ENCODE measurements at regions not wholly inside any gene's neighbourhood (a gene's known extent, or its start where the extent isn't known, plus 50 kb on each side); places are given as distances from the start of the nearest gene placed in this dataset.
"Not testable (repeated sequence)": the region's sequence is repeated elsewhere in the genome, so short reads cannot be mapped to it uniquely, and the experiment has no call there.

GRCh38 chr6:86602093-86602492 is 335.2 kb upstream of the HTR1E start:
- not testable (repeated sequence) for DNase-seq

DNA sequence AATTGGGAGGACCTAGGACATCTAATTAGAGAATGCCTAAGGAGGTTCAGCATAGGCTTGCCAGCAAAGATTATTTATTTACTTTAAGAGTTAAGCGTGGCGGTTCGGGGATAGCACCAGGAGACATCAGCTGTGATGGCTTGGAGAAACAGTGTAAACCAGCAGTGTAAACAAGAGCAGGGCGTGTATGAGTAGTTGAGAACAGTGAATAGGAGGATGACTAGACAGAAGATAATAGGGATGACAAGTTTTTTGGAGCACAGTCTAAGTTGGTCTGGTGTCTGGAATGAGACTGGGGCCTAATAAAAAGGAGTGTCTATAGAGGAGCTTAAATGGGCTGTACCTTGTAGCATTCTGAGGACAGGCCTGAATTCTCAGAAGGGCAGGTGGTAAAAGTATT is 338.4 kb upstream of the HTR1E start:
- not testable (repeated sequence) for DNase-seq

- no peak for DNase-seq
Observed at GRCh38 chr6:86595641-86596040, 341.7 kb upstream of the HTR1E start.

DNA sequence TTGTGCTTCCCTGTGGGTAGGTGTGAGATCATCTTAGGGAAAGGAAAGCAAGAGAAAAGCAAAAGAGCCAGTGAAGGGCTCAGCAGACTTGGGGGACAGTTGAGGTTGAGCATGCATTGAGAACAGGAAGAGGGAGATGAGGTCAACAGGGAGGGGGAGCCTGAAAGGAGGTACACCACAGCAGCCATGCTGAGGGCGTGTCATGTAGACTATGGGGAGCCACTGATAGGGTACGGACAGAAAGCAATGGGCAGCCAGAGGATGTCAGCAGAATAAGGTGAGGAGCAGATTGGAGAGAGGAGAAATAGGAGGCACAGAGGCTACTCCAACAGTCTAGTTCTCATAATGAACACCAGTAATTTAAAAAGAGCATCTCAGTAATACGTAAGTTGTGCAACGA is 351.1 kb upstream of the HTR1E start:
- DNase-seq, result no peak

GRCh38 chr6:86581833-86582232 is 355.5 kb upstream of the HTR1E start:
- no peak for DNase-seq

DNA sequence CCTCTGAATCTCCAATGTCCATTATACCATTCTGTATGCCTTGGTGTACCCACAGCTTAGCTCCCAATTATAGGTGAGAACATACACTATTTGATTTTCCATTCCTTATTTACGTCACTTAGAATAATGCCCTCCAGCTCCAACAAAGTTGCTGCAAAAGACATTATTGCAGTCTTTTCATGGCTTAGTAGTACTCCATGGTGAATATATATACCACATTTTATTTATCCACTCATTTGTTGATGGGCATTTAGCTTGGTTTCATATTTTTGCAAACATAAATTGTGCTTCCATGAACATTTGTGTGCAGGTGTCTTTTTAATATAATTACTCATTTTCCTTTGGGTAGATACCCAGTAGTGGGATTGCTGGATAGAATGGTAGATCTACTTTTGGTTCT is 374.1 kb upstream of the HTR1E start:
- DNase-seq, result no peak

- no peak for DNase-seq
Observed at GRCh38 chr6:86558318-86558717, 379.0 kb upstream of the HTR1E start.

DNA sequence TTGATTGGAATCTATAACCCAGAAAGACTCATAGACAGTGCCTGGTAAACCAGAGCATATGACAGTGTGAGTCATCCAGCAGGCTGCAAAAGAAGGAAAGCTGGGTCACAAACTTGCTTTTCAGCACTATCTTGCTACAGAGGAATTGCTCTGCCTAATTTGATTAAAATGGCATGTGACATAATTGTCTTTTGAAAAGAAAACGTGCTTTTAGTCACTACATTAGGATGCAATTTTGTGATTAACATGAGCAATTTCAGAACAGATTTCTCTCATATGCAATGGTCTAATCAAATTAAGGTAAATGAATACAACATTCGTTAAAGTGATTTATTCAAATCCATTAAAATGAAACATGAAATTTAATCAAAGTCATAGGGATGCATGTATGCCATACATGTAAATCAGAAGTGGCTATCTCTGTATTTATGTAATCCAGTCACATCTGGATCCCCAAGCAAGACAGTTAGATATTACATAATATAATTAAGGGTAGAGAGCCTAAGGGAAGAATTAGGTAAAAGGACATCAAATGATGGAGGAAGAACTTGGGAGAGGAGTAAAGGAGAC is 400.0 kb upstream of the HTR1E start:
- DNase-seq, result no peak

- DNase-seq, result no peak
Observed at GRCh38 chr6:86536121-86536520, 401.2 kb upstream of the HTR1E start.

- DNase-seq, result no peak
Observed at GRCh38 chr6:86535100-86535499, 402.2 kb upstream of the HTR1E start.

GRCh38 chr6:86529635-86530034 is 407.7 kb upstream of the HTR1E start:
- DNase-seq, result no peak

GRCh38 chr6:86526238-86526637 is 411.1 kb upstream of the HTR1E start:
- no peak for DNase-seq

- DNase-seq, result no peak
Observed at GRCh38 chr6:86516087-86516486, 421.2 kb upstream of the HTR1E start.

DNA sequence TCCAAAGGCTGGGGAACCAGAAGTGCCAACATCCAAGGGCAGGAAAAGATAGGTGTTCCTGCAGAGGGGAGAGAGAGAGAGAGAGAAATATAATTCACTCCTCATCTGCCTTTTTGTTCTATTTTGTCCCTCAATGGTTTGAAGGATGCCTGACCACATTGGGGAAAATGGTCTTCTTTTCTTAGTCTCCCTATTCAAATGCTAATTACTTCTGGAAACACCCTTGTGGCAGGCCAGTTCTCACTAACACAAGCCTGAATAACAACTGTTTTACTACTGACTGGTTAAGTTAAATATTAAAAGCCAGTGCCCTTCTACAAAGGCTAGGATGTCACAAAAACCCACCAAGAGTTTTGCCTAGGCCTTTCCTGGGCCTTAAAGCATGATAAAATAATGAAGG is 425.4 kb upstream of the HTR1E start:
- no peak for DNase-seq

- DNase-seq, result no peak
Observed at GRCh38 chr6:86508230-86508629, 429.1 kb upstream of the HTR1E start.

DNA sequence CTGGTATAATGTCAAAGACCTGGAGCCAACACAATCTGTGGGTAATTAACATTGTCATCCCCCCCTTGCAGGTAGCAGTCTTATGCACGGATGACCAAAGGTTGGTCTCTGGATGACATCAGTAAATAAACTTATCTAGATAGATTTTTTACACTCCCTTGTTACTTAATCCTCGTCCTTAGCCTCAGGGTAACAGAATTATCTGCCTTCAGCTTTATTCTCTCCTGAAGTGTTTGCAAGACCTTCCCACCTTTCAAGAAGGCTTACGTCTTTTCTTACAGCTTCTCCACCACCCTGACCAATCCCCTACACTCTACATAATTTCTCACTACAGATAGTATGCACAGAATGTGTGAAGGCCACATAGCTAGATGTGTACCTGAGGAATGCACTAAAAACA is 434.8 kb upstream of the HTR1E start:
- DNase-seq, result no peak

DNA sequence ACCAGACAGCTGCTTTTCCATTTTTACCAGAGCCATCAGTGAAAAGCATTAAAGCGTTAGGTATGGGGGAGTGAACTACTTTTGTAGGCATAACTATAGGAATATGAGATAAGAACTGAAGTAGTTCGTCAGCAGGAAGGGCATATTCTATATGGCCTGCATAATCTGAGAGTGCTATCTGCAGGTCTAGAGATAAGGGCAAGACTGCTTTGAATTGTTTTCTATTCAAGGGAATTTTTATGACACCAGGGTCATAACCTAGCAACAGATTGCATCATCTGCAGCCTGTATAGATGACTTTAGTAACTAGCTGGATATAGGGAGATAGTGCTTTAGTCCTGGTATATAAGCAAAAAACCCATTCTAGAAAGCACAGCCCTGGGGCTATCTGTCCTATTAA is 437.3 kb upstream of the HTR1E start:
- no peak for DNase-seq

- not testable (repeated sequence) for DNase-seq
Observed at GRCh38 chr6:86489042-86489441, 448.3 kb upstream of the HTR1E start.

DNA sequence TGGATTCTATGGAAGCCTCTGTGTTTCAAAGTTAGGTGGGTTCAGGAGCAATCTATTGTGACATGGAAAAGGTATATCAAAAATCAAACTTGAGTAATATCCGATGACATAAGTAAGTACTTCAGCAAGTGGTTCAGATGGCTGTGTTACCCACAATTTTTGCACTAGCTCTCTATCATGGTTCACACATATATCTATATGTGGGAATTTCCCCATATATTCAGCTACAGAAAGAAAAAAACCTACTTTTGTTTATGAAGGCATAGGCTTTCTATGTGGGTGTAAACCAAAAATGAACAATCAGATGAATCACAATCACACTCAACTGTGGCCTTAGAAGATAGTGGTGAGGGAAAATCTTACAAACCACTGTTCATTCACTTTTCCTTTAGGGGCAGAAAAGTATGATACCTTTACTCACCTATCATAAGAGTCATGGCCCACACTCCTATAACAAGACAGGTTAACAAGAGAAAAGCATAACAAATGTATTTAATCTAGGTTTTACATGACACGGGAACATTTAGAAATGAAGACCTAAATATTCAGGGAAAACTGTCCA is 449.6 kb upstream of the HTR1E start:
- no peak for DNase-seq

DNA sequence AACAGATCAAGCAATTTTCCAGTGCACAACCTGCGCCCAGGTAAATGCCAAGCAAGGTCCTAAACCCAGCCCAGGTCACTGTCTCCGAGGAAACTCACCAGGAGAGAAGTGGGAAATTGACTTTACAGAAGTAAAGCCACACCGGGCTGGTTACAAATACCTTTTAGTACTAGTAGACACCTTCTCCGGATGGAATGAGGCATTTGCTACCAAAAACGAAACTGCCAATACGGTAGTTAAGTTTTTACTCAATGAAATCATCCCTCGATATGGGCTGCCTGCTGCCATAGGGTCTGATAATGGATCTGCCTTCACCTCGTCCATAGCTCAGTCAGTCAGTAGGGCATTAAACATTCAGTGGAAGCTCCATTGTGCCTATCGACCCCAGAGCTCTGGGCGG is 459.0 kb upstream of the HTR1E start:
- DNase-seq, result not testable (repeated sequence)

DNA sequence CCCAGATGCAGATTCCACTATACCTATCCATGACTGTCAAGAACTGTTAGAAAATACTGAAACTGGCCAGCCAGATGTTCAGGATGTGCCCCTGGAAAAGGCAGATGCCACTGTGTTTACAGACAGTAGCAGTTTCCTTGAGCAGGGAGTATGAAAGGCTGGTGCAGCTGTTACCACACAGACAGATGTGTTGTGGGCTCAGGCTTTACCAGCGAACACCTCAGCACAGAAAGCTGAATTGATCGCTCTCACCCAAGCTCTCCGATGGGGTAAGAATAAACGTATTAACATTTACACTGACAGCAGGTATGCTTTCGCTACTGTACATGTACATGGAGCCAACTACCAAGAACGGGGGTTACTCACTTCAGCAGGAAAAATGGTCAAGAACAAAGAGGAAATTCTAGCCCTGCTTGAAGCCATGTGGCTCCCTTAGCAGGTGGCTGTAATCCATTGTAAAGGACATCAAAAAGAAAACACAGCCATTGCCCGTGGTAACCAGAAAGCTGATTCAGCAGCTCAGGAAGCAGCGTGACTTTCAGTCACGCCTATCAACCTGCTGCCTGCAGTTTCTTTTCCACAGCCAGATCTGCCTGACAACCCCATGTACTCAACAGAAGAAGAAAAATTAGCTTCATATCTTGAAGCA is 459.7 kb upstream of the HTR1E start:
- no peak for DNase-seq

DNA sequence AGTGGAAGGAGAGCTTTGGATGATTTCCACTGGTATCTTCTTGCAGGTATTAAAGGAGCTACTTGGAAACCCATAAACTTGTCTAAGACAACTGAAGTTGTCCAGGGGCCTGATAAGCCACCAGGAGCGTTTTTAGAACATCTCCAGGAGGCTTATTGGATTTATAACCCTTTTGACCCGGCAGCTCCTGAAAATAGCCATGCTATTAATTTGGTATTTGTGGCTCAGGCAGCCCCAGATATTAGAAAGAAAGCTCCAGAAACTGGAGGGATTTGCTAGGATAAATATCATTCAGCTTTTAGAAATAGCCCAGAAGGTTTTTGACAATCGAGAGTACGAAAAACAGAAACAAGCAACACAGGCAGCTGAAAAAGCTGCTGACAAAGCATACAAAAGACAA is 461.0 kb upstream of the HTR1E start:
- DNase-seq, result no peak

DNA sequence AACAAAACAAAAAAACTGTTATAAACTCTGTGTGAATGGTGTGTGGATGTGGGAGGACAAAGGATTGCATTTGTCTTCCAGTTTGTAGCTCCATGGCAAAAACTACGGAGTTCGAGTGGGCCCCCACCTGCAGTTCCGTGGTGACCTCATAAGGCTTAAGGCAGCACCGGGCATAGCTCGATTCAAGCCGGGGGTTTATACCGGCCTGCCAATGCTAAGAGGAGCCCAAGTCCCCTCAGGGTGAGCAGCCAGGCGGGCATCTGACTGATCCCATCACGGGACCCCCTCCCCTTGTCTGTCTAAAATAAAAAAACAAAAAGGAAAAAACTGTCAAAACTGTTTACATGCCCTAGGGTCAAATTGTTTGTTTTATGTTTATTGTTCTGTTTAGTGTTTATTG is 463.2 kb upstream of the HTR1E start:
- DNase-seq, result no peak

DNA sequence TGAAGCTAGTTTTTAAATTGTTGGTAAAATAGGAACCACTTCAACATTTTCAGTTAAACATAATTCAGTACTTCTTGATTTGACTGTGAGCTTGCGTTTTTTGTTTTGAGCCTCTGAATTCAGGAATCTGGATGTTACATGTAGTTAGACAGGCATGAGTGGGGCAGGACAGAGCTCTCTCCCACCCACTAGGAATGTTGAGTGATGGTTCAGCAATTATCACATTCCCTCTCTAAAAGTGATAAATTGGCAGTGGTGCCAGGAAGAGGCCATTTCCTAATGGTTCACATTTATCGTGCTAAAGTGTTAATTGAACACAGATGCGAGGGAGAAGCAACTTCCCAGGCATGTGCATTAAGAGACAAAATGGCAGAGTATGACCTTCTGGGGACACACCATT is 465.5 kb upstream of the HTR1E start:
- DNase-seq, result no peak

DNA sequence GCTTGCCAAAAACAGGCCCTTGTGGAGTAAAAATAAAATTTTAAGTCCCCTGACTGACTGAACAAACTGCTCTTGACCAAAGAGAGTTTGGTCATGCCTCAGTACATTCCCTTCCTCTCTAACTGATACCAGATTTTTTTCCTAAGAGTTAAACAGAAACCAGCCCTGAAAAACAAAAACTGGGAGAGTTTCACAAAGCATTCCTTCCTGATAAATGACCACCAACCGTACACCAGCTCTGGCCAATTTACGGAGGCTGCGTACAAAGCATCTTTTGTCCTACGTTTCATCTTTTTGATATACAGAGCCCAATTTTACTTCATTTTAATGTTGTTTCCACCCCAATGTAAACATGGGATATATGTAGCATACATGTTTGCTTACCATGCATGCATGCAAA is 477.4 kb upstream of the HTR1E start:
- DNase-seq, result no peak

Data from stimulated activated CD4-positive, alpha-beta T cell treated with anti-CD3 and anti-CD28 coated beads, Interleukin-2, amount 100 ng/mL, for 48 hours (primary cell).